Stimulated activated effector memory CD8-positive, alpha-beta T cell treated with anti-CD3 and anti-CD28 coated beads, Interleukin-12 subunit alpha, Interleukin-12 subunit beta, amount 100 ng/mL, for 72 hours (primary cell): ENCODE measurements at regions not wholly inside any gene's neighbourhood (a gene's known extent, or its start where the extent isn't known, plus 50 kb on each side); places are given as distances from the start of the nearest gene placed in this dataset.
A peak's percentile ranks its signal among the peaks of the same experiment; 100 is the strongest.

Source experiments
- ATAC-seq: fragments of 150-1000 bp; cut with Tn5 transposase; 2 replicates; pipeline ENCODE4 v1.10.0; 2021
- DNase-seq, 2 donors: peaks; one replicate each; pipeline ENCODE4 v3.0.0; 2021 to 2022; ENCODE audit warnings: low spot score in 2 of 2
- H3K27ac Mint-ChIP-seq: one replicate; pipeline ENCODE4 v1.8.0; 2022; ENCODE audit warnings: mild to moderate bottlenecking, mixed read lengths
- H3K36me3 Mint-ChIP-seq: one replicate; pipeline ENCODE4 v1.8.0; 2022; ENCODE audit warnings: mild to moderate bottlenecking, mixed read lengths
- H3K4me1 Mint-ChIP-seq: one replicate; pipeline ENCODE4 v1.8.0; 2022; ENCODE audit warnings: mixed read lengths
- H3K4me3 Mint-ChIP-seq: one replicate; pipeline ENCODE4 v1.8.0; 2022; ENCODE audit warnings: mild to moderate bottlenecking, mixed read lengths
- H3K9me3 Mint-ChIP-seq: one replicate; pipeline ENCODE4 v1.8.0; 2022; ENCODE audit warnings: mixed read lengths

DNA sequence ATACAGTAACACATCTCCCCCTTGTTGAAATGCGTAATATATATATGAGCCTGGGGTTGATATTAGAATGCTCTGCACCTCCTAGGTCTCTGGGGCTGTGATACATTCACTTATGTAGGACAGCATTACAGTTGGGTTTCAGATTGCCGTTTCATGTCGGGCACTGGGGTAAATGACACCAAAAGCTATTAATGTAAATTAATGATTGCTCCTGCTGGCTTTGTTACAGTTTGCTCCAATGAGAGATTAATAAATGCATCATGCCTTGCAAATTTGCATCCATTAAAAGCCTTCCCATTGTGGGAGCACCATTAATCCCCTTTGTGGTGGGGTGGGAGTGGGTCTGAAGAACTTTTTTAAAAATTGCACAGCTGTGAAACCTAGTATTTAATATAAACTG lies 584.4 kb upstream of the EEF2KMT start:
- H3K9me3 Mint-ChIP-seq, result peaks cover 8% of the 10 kb centered on the region
- H3K27ac Mint-ChIP-seq, result no peak overlapping the region
- no peak overlapping the region for H3K4me3 Mint-ChIP-seq
- H3K4me1 Mint-ChIP-seq, result no peaks in the 10 kb centered on the region
- DNase-seq, result no peak
- no peak for ATAC-seq
- H3K36me3 Mint-ChIP-seq, result no peaks in the 10 kb centered on the region

DNA sequence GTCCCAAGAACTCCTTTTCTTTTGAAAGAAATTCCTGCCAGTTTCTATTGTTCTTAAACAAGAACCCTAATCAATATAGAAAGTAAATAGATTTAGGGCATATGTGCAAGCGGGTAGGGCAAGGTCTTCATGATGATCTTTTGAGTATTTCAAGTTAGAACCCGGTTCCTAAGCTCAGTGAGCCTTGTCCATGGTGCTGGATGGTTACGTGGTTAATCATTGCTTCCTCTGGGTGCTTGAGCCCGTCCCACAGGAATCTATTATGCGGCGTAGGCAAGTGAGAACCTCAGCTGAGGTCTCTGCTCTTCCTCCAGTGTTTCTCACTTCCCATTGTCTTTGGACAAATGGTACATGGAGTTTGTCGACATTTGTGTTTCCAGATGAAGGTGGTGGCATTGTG lies 580.8 kb upstream of the EEF2KMT start:
- ATAC-seq, result no peak
- Mint-ChIP-seq H3K36me3 (no peaks in the 10 kb centered on the region), H3K9me3 (peaks cover 6% of the 10 kb centered on the region), H3K27ac (no peak overlapping the region), H3K4me3 (no peak overlapping the region), H3K4me1 (no peaks in the 10 kb centered on the region)
- no peak for DNase-seq

DNA sequence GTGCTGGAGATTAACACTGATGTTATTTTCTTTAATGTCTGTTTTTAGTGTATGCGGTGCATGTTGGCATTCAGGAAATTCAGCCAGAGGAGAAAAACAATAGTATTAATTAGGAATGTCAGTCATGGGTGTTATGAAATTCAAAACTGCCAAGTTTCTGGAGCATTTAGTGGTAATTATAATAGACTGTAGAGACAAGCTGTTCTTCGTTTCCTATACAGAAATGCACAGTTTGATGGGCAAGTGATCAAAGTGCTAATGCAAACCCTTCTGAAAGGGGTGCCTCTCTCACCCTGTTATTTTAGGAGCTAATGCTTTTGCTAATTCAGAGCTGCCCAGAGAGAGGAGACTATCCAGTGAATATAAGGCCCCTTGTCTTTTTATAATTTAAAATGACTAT lies 573.8 kb upstream of the EEF2KMT start:
- H3K4me3 Mint-ChIP-seq, result no peak overlapping the region
- H3K9me3 Mint-ChIP-seq, result no peaks in the 10 kb centered on the region
- no peak for ATAC-seq
- H3K36me3 Mint-ChIP-seq, result no peaks in the 10 kb centered on the region
- H3K4me1 Mint-ChIP-seq, result no peaks in the 10 kb centered on the region
- no peak for DNase-seq
- H3K27ac Mint-ChIP-seq, result no peak overlapping the region

DNA sequence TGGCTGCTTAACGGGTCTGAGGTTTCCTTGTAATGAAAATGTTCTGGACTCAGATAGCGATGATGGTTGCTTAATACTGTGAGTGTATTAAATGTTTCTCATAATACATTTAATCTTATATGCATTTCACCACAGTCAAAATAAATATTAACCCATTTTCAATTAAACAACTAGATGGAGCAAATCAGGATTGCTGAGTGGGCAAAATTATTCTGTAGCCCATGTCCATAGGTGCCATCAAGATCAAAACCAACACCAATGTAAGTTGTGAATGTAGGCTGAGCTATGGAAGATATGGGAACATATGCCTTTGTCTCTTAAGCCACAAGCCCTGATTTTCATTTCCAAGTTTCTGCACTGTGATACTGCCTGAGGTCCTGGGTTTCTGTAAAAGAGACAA lies 572.6 kb upstream of the EEF2KMT start:
- no peaks in the 10 kb centered on the region for H3K4me1 Mint-ChIP-seq
- no peaks in the 10 kb centered on the region for H3K36me3 Mint-ChIP-seq
- ATAC-seq (no peak), DNase-seq (no peak)
- no peak overlapping the region for H3K27ac Mint-ChIP-seq
- no peaks in the 10 kb centered on the region for H3K9me3 Mint-ChIP-seq
- no peak overlapping the region for H3K4me3 Mint-ChIP-seq

DNA sequence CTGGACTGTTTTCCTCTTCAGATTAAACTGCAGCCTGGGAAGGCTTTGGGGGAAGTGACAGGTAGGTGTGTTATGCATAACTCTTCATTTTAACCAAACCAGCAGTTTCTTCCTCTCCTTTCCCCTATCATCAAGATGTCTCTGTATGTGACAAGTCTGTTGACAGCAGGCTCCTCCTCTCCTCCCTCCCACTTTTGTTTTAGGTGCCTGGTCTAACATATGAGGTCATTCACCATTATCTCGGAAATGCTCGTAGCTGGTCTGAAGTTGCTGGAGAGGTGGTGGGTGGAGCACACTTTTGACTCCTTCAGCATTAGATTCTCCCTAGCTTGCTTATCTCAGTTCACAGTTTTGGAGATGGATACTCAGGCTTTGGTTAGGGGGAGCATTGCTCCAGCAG lies 571.0 kb upstream of the EEF2KMT start:
- no peaks in the 10 kb centered on the region for H3K4me1 Mint-ChIP-seq
- ATAC-seq (no peak), DNase-seq (no peak)

DNA sequence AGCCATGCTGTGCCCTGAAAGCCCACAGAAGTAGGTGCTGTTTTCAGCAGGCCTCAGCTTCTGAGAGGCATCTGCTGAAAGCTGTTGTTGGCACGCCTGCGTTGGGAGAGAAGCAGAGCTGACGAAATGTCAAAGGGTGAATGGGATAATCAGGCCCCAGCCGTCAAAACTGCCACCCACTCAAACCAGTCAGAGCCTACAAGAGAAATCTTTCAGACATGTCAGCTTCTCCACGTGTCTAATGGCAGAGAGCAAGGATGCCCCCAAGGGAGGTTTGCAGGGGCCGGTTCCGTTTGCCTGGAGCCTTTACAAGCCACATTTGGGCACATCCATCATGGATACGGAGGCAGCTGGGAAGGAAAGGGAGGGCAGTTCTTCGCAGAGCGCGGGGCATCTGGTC lies 568.2 kb upstream of the EEF2KMT start:
- ATAC-seq (no peak), DNase-seq (no peak)
- H3K36me3 Mint-ChIP-seq, result no peaks in the 10 kb centered on the region

More for the DNA sequence above, 571.0 kb upstream of the EEF2KMT start:
- H3K36me3 Mint-ChIP-seq, result no peaks in the 10 kb centered on the region
- H3K27ac Mint-ChIP-seq, result no peak overlapping the region
- H3K9me3 Mint-ChIP-seq, result no peaks in the 10 kb centered on the region
- no peak overlapping the region for H3K4me3 Mint-ChIP-seq

DNA sequence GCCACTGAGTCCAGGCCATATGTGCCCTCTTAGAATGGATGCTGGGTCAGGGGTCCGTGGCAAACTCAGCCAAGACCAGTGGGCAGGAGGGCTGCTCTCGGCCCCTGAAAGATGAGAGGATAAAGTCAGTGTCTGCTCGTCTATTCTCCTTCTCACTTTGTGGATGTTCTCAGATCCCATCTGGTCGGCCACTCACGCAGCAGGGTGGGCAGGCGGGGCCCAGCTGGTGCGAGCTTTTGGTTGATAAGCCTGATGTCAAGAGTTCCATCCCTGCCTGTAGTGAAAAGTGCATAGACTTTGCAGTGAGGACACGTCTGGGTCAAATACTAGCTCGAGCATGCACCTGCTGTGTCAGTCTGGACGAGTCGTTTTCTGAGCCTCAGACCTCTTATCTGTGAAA lies 556.2 kb upstream of the EEF2KMT start:
- H3K36me3 Mint-ChIP-seq, result no peaks in the 10 kb centered on the region

More for the DNA sequence above, 568.2 kb upstream of the EEF2KMT start:
- Mint-ChIP-seq H3K4me1 (no peaks in the 10 kb centered on the region), H3K9me3 (no peaks in the 10 kb centered on the region), H3K27ac (no peak overlapping the region), H3K4me3 (no peak overlapping the region)

DNA sequence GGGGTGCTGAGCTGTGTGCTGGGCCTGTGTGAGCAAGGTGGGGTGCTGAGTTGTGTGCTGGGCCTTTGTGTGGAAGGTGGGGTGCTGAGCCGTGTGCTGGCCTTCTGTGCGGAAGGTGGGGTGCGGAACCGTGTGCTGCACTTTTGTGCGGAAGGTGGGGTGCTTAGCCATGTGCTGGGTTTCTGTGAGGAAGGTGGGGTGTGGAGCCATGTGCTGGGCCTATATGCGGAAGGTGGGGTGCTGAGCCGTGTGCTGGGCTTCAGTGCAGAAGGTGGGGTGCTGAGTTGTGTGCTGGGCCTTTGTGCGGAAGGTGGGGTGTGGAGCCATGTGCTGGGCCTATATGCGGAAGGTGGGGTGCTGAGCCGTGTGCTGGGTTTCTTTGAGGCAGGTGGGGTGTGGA lies 555.4 kb upstream of the EEF2KMT start:
- ATAC-seq (peak; percentile 39), DNase-seq (no peak)
- H3K4me3 Mint-ChIP-seq, result no peak overlapping the region
- peaks cover 5% of the 10 kb centered on the region for H3K9me3 Mint-ChIP-seq
- H3K27ac Mint-ChIP-seq, result no peak overlapping the region
- H3K4me1 Mint-ChIP-seq, result no peaks in the 10 kb centered on the region
- H3K36me3 Mint-ChIP-seq, result no peaks in the 10 kb centered on the region

More for the DNA sequence above, 556.2 kb upstream of the EEF2KMT start:
- Mint-ChIP-seq H3K27ac (no peak overlapping the region), H3K4me1 (no peaks in the 10 kb centered on the region), H3K4me3 (no peak overlapping the region), H3K9me3 (peaks cover 5% of the 10 kb centered on the region)
- DNase-seq, result no peak
- no peak for ATAC-seq

DNA sequence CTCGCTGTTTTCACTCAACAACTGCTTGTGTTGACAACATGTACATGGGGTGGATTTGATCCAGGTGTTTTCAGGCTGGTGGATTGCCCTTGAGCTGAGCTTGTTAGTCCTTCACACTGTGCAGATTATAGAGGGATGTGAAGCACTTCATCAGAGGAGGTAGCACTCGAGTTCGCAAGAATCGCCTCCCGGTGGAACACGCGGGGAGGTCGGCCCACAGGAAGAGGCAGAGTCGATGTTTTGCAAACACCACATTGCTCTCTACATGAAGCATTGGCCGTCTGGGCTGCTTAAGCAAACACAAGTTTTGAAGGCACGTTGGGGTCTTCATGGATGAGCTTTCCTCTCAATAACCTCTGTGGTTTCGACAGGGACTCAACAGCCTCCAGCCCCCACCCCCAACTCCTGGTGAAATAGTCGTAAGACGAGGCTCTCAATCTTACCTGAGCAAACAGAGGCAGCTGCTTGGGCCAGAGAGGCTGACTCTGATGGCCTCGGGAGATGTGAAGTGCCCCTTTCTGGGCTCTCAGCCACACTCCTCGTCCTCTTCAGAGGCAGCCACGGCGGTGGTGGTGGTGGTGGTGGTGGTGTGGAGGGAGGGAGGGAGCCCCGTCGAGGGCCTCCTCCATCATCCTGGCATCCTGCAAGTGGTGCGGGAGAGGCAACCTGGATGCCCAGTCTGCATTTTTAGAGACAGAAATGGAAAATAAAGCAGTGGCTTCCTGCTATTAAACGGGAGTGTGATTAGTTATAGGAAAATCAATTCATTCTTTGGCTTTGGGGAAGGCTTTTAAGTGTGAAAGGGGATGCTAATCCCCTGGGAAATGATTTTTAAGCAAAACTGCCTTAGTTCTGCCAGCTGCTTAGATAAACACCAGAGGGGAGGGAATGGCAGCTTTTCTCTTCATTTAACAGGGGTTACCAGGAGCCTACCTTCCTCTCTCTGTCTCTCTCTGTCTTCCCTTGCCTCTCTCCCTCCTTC lies 552.5 kb upstream of the EEF2KMT start:
- no peaks in the 10 kb centered on the region for H3K4me1 Mint-ChIP-seq
- DNase-seq (no peak), ATAC-seq (no peak)
- no peaks in the 10 kb centered on the region for H3K36me3 Mint-ChIP-seq
- H3K27ac Mint-ChIP-seq, result no peak overlapping the region
- no peak overlapping the region for H3K4me3 Mint-ChIP-seq
- H3K9me3 Mint-ChIP-seq, result peaks cover 5% of the 10 kb centered on the region

DNA sequence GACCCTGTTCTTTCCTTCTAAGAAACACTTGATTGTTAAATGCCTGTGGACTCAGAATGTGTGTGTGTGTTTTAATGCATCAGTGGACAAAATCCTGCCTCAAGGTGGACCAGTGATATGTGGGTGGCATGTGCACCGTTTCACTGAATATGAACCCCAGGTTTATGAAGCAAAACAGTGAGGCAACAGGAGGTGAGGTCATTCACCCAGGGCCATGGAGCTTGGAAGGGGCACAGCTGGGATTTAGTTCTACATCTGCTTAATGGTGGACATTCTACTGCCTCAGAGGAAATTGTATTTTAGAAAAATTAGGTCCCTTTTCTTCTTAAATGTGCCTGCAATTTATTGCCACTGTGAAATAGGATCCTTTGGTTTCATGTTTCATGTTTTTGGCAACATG lies 549.5 kb upstream of the EEF2KMT start:
- Mint-ChIP-seq H3K9me3 (no peaks in the 10 kb centered on the region), H3K27ac (no peak overlapping the region), H3K4me3 (no peak overlapping the region), H3K36me3 (no peaks in the 10 kb centered on the region), H3K4me1 (no peaks in the 10 kb centered on the region)
- ATAC-seq, result no peak
- no peak for DNase-seq

DNA sequence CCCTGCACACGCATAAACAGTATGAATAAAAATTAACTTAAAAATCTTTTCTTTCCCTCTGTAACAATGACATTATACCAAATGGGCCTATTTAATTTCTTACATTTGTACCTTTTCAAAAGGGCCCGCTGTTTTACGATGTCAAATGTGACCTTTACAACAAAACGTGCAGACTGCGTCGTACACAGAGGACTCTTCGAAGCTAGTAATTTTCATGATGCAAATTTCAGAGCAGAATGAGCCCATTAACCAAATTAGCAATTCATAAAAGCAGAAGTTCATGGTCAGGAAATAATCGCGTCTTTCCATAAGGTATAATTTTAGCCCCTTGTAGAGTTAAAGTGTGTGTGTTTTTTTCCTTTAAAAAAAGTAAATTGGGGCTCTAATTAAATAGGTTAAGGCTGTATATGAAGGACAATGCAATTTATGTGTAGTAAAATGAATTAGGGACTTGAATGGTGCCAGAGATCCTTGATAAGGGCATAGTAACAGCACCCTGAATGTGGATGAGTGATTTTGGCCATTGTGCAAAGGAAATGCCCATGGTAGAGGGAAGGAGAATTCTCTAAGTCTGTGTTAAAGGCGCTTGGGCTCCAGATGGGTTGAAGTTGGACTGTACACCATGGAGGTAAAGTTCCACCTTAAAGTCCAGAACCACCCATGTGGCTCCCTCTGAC lies 546.4 kb upstream of the EEF2KMT start:
- H3K4me3 Mint-ChIP-seq, result no peak overlapping the region
- DNase-seq, result no peak
- no peak for ATAC-seq
- H3K36me3 Mint-ChIP-seq, result no peaks in the 10 kb centered on the region
- no peak overlapping the region for H3K27ac Mint-ChIP-seq
- H3K4me1 Mint-ChIP-seq, result no peaks in the 10 kb centered on the region
- H3K9me3 Mint-ChIP-seq, result peaks cover 5% of the 10 kb centered on the region

DNA sequence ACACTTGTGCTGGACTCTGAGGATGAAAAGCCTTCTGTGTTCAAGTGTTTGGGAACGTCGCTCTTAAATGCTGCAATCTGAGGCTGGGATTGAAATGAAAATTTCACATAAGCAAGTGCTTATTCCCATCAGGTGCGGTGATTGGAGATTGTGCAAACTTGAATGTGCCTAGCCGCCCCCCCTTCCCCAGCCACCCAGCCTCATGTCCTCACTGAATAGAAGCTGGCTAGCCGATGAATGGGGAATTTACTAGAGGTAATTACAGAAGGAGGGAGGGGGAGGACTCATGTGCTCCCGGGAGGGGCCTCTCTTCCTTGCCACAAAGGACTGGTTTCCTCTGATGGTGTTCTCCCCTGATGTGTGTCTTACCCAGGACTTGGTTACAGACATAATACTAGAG lies 544.8 kb upstream of the EEF2KMT start:
- no peak for DNase-seq
- Mint-ChIP-seq H3K36me3 (no peaks in the 10 kb centered on the region), H3K9me3 (peaks cover 6% of the 10 kb centered on the region), H3K4me3 (no peak overlapping the region), H3K27ac (no peak overlapping the region), H3K4me1 (no peaks in the 10 kb centered on the region)
- ATAC-seq, result no peak

DNA sequence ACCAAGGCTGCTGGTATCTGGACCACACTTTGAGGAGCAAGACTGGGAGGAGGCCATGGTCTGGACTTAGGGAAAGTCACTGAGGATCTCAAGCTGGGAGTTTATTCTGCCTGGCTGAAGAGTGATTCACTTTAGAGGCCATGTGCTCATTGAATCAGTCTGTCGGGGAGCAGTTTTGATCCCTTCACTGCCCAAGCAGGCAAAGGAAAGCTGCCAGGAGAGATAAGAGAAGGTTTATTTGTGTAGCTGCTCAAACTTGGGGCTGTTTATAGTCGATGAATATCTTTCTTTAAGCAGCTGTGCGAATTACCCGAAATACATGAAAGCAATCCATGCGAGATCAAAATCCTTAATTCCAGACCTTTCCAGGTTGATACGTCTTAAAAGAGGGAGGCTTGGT lies 544.4 kb upstream of the EEF2KMT start:
- Mint-ChIP-seq H3K36me3 (no peaks in the 10 kb centered on the region), H3K9me3 (peaks cover 6% of the 10 kb centered on the region), H3K4me3 (no peak overlapping the region), H3K4me1 (no peaks in the 10 kb centered on the region), H3K27ac (no peak overlapping the region)
- DNase-seq (no peak), ATAC-seq (no peak)

DNA sequence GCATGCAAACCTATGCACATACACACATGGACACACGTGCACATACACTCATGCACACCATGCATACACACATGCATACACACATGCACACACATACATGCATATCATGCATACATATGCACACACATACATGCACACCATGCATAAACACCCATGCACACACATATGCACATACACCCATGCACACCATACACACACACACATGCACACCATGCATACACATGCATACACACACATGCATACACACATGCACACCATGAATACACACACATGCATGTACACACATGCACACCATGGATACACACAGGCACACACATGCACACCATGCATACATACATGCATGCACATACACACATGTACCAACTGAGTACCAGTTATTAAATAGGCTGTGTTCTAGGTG lies 543.3 kb upstream of the EEF2KMT start:
- DNase-seq (no peak), ATAC-seq (no peak)
- Mint-ChIP-seq H3K36me3 (no peaks in the 10 kb centered on the region), H3K4me3 (no peak overlapping the region), H3K9me3 (peaks cover 6% of the 10 kb centered on the region), H3K27ac (no peak overlapping the region), H3K4me1 (no peaks in the 10 kb centered on the region)

DNA sequence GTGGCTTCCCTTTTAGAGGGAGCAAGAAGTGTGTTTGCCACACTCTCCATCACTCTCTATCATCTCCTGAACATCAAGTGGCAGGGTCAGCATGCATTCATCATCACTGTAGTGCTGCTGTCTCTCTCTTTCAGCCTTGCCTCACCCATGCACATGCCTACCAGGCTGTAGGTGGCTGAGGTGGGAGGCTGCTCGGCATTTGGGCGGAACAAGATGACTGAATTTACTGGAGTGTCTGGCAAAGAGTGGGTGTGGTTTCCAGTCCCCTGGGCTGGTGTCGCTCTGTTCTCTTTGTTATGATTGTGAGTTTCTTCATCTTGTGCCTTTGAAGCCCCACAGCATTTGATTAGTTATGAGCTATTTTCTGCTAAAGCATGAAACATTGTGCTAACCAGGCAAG lies 541.9 kb upstream of the EEF2KMT start:
- Mint-ChIP-seq H3K36me3 (no peaks in the 10 kb centered on the region), H3K9me3 (peaks cover 6% of the 10 kb centered on the region), H3K4me1 (no peaks in the 10 kb centered on the region)

DNA sequence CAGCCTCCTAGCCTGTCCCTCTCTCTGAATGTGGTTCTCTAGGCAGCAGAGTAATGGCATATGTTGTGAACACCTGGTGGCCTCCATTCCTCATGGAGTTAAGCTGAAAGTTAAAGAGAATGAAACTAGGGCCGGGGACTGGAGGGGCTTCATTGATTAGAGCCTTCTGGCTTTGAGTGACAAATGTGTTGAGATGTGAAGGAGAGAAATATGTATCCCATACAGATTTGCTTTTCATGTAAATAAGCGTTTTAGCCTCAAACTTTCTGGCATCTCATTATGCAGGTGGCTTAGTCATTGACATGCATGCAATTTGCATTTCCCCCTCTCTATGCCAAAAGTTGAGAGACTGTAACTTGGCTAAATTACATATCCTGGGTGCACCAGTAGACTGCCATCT lies 537.7 kb upstream of the EEF2KMT start:
- H3K4me1 Mint-ChIP-seq, result no peaks in the 10 kb centered on the region
- no peak overlapping the region for H3K4me3 Mint-ChIP-seq
- ATAC-seq (no peak), DNase-seq (no peak)
- H3K9me3 Mint-ChIP-seq, result peaks cover 5% of the 10 kb centered on the region
- no peaks in the 10 kb centered on the region for H3K36me3 Mint-ChIP-seq
- H3K27ac Mint-ChIP-seq, result no peak overlapping the region

More for the DNA sequence above, 541.9 kb upstream of the EEF2KMT start:
- no peak for ATAC-seq
- no peak for DNase-seq
- no peak overlapping the region for H3K27ac Mint-ChIP-seq
- H3K4me3 Mint-ChIP-seq, result no peak overlapping the region
